ENCODE measurements at regions not wholly inside any gene's neighbourhood (a gene's known extent, or its start where the extent isn't known, plus 50 kb on each side); places are given as distances from the start of the nearest gene placed in this dataset. TPM values are rescaled to one million over a fixed set of nuclear protein-coding genes. Genes with fewer than 3 reads are reported as not detected.

GRCh38 chr22:25514436-25515180 is 49.9 kb upstream of the GRK3 start:
- peak overlapping the region; percentile 65 for H2AFZ ChIP-seq (ENCODE audit: low read length)
- peak overlapping the region; percentile 37; the same call in 1 of the 2 replicates for H3K27ac ChIP-seq (ENCODE audit: low read length)
- peak; percentile 43 for DNase-seq
- intact Hi-C loops (cut with micrococcal nuclease), result no loop called here
- no peaks in the 10 kb centered on the region for H3F3A ChIP-seq (ENCODE audit: low read length, unreplicated experiment)
- 0 out of 2 replicates have a peak, but pooled peaks cover 3% of the 10 kb centered on the region for H3K4me1 ChIP-seq (ENCODE audit: insufficient read depth, low read length)
- CTCF ChIA-PET, result no interaction called here
- no peaks in the 10 kb centered on the region for H3K27me3 ChIP-seq (ENCODE audit: low read length)
- H3K79me2 ChIP-seq (ENCODE audit: low read length), result no peaks in the 10 kb centered on the region
- H3K4me2 ChIP-seq (ENCODE audit: low read length), result peak overlapping the region; percentile 59
- no peaks in the 10 kb centered on the region for H3K36me3 ChIP-seq (ENCODE audit: low read depth, low read length)
- POLR2A ChIA-PET (ENCODE audit: unreplicated experiment), result no interaction called here
- BruUV-seq (replicated peaks), result no TSS peak
- no peak for TF ChIP-seq EZH2 (IDR thresholded peaks at IDR 0.05; ENCODE audit: low read length, unreplicated experiment)
- no peak for TF ChIP-seq CTCF (conservative IDR thresholded peaks at IDR 0.05; ENCODE audit: low read depth, low read length)
- TF ChIP-seq EZH2phosphoT487 (IDR thresholded peaks at IDR 0.05; ENCODE audit: borderline replicate concordance, low read length), result no peak
- ATAC-seq, result peak; percentile 46
- H3K9ac ChIP-seq (ENCODE audit: low read length), result no peak overlapping the region
- no peaks in the 10 kb centered on the region for H3K9me3 ChIP-seq (ENCODE audit: low read length)
- no peaks in the 10 kb centered on the region for H4K20me1 ChIP-seq (ENCODE audit: low read length)
- no peaks in the 10 kb centered on the region for H3K9me2 ChIP-seq (replicated peaks; ENCODE audit: low read length)
- H3K4me3 ChIP-seq (ENCODE audit: low read length), result no peak overlapping the region

Small RNA genes in the stretch of these regions (microRNA-seq; reads per million reads assigned to microRNA genes)
- not detected for gene MIR6817 (ENCODE audit: unreplicated experiment)

All from PC-3 (cell line).